Myocyte (in vitro differentiated cells): ENCODE measurements at regions not wholly inside any gene's neighbourhood (a gene's known extent, or its start where the extent isn't known, plus 50 kb on each side); places are given as distances from the start of the nearest gene placed in this dataset.
"Not testable (repeated sequence)": the region's sequence is repeated elsewhere in the genome, so short reads cannot be mapped to it uniquely, and the experiment has no call there.

Experiments used
- DNase-seq: peaks from one replicate; pipeline ENCODE4 v3.0.0-alpha.2; 2012; ENCODE audit warnings: low read depth

GRCh38 chr1:163980394-163980793 is 578.6 kb upstream of the PBX1 start:
- peak; percentile 1 for DNase-seq

DNA sequence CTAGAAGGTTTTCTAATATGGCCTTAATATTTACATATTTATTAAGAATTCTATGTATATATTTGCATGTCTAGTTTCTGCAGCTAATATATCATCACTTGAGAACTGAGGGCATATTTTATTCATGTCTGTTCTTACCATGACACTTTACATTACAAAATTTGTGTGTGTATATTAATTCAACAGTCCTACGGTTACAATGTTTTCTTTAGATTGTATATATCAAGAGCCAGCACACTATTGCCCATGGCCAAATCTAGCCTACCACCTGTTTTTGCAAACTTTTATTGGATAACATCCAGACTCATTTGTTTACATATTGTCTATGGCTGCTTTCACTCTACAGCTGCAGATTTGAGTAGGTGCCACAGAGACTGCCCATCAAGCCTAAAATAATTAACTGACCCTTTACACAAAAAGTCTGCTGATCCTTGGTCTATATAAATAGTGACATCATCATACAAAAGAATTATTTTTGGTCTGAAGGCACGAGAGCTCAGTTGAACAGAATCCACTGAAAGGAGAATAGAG is 577.4 kb upstream of the PBX1 start:
- peak; percentile 2 for DNase-seq

DNA sequence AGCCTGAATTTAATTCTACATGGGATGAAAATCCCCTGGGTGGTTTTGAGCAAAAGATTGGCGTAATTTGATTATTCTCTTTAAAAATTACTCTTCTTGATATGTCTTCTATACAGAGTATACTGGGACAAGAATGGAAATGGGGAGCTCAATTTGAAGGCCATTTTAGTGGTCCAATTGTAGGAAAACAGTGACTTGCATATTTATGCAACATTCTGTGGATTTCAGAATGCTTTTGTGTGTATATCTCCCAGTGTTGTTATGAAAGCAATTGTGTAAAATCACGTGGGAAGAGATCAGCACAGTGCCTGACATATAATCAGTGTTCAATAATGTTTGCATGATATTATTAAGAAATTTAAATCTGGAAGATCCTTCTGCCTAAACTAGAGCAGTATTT is 575.9 kb upstream of the PBX1 start:
- DNase-seq: no peak

- no peak for DNase-seq
Measured at GRCh38 chr1:163985700-163986099, 573.3 kb upstream of the PBX1 start.

DNA sequence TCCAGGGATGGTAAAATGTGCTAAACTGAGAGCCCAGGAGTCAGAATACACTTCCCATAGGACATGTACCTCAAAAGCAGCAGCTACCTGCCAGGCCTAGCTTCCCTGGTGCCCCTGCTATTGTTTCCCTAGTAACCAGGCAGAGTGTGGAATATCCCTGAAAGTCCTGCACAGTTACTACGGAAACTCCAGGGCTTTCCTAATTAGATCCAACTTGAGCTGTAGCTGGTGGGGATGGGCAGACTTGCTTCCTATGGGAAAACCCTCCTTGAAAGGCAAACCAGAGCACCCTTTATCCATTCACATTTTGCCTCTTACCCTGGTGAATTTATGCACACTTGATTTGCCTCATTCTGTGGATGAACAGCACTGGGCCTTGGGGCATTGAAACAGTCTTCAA is 559.9 kb upstream of the PBX1 start:
- DNase-seq: no peak

GRCh38 chr1:164006186-164006585 is 552.8 kb upstream of the PBX1 start:
- not testable (repeated sequence) for DNase-seq

GRCh38 chr1:164006621-164007020 is 552.4 kb upstream of the PBX1 start:
- DNase-seq: no peak

- DNase-seq: no peak
Measured at GRCh38 chr1:164017239-164017638, 541.7 kb upstream of the PBX1 start.

DNA sequence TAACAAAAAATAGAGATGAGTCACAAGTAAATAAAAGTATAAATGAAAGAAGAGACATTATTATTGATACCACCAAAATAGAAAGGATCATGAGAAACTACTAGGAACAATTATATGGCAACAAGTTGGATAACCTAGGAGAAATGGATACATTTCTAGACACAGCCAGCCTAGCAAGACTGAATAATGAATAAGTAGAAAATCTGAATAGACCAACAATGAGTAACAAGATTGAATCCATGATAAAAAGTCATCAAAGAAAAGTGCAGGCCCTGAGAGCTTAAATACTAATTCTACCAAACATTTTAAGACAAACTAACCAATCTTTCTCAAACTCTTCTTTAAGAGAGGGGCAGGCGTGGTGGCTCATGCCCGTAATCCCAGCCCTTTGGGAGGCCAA is 538.6 kb upstream of the PBX1 start:
- DNase-seq: no peak

GRCh38 chr1:164021813-164022212 is 537.2 kb upstream of the PBX1 start:
- no peak for DNase-seq

GRCh38 chr1:164033782-164034181 is 525.2 kb upstream of the PBX1 start:
- DNase-seq: no peak

- no peak for DNase-seq
Measured at GRCh38 chr1:164040754-164041153, 518.2 kb upstream of the PBX1 start.

GRCh38 chr1:164051782-164052181 is 507.2 kb upstream of the PBX1 start:
- no peak for DNase-seq

- no peak for DNase-seq
Measured at GRCh38 chr1:164054331-164054730, 504.7 kb upstream of the PBX1 start.

GRCh38 chr1:164058198-164058597 is 500.8 kb upstream of the PBX1 start:
- DNase-seq: no peak

GRCh38 chr1:164061528-164061927 is 497.5 kb upstream of the PBX1 start:
- no peak for DNase-seq

DNA sequence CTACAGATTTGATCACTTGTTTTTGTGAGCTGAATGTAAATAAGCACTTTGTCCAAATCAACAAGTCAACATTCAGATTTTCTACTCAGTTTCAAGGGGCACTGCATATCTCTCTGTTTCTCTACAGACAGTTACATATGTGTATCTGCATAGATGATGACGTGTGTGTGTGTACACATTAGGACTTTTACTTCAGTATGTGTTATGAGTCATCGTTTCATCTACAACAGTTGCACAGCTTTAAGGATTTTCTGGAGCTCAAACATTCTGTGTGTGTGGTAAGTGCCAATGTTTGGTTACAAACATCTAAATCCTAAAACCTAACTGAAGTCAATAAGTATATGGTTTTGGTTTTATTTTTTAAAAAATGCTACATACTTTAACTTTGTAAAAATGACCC is 494.5 kb upstream of the PBX1 start:
- no peak for DNase-seq

DNA sequence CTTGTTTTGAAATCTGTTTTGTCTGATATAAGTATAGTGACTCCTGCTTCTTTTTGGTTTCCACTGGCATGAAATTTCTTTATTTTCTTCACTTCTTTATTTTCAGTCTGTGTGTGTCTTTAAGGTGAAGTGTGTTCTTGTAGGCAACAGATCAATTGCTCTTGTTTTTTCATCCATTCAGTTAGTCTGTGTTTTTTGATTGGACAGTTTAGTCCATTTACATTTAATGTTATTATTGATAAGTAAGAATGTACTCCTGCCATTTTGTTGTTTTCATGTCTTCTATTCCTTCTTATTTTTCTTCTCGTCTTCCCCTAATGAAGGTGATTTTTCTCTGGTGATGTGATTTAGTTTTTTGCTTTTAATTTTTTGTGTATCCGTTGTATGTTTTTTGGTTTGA is 487.7 kb upstream of the PBX1 start:
- DNase-seq: no peak

GRCh38 chr1:164086832-164087231 is 472.2 kb upstream of the PBX1 start:
- DNase-seq: no peak

- no peak for DNase-seq
Measured at GRCh38 chr1:164087906-164088453, 471.0 kb upstream of the PBX1 start.

- DNase-seq: no peak
Measured at GRCh38 chr1:164092603-164093353, 466.2 kb upstream of the PBX1 start.

DNA sequence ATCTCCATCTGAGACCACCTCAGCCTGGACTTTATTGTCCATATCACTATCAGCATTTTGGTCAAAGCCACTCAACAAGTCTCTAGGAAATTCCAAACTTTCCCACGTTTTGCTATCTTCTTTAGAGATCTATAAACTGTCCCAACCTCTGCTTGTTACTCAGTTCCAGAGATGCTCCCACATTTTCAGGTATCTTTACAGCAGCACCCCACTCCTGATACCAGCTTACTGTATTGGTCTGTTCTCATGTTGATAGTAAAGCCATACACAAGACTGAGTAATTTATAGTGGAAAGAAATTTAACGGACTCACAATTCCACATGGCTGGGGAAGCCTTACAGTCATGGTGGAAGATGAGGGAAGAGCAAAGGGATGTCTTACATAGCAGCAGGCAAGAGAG is 465.4 kb upstream of the PBX1 start:
- no peak for DNase-seq

DNA sequence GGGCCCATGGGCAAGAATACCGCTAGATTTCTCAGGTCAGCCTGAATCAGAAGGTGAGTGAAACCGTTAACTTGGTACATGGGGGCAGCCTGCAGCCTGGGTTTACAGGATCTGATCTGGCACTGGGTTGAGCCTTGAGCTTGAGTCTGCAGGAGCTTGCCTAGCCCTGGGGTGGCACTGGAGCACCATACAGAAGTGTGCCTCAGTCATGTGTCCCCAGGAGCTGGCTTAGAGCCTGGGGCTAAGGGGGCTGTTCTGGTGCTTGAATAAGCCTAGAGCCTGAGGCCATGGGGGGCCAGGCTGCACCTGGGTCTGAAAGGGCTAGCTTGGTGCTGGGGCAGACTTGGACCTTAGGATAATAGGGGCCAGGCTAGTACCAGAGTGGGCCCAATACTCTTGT is 457.2 kb upstream of the PBX1 start:
- DNase-seq: no peak
